Tongue (tissue), 1 donor: ENCODE measurements at regions not wholly inside any gene's neighbourhood (a gene's known extent, or its start where the extent isn't known, plus 50 kb on each side); places are given as distances from the start of the nearest gene placed in this dataset.

Experiments
- DNase-seq: peaks from one replicate; pipeline ENCODE4 v3.0.0-alpha.2; 2015

GRCh38 chr7:46428295-46428694 is 507.2 kb upstream of the IGFBP3 start:
- no peak for DNase-seq

DNA sequence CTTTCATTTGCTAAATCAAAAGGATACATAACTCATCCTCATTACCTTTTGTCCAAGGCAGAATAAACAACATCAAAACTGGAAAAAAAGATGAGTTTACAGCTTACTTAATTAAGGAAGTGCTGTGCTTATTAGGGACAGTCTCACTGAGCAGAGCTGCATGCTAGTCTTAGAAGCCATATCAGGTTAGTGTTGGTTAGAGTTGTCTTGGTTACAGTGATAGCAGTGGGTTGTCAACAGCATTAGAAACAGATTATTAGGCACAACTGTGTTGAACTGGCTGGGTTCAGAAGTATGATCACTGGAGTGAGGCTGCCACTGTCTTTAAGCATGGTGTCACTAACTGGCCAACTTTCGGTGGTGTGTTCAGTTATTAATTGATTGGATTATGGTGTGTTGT is 503.9 kb upstream of the IGFBP3 start:
- peak; percentile 44 for DNase-seq

DNA sequence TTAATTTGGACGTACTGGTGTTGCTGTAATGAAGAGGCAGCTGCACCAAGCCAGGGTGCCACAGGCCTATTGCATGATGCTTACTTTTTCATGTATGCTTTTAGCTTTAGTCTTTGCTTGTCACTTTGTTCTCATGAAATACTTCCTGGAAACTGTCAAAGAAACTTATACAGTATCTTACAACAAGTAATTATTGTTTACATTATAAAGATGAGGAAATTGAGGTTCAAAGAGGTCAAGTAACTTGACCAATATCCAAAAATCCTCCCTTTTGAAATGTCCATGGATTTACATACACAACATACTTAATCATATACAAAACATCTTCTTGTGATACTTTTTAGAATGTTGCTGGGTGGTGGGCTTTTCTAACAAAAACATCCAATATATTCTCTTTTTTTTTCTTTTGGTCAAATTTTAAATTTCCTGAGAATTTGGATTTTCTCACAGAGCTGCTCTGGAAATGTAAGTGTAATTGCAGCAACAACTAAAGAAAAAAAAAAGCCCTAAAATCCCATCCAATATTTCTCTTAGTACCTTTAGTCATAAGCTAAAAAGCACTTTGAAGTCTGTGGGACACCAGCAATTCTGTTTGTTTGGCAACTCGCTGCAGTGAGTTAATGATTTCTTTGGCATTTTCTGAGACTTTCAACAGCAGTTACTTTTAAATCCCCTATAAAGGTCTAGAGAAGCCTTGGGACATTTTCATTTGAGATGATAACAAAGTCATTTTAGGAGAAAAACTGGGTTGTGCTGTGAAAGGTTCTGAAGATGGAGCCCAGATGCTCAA is 500.6 kb upstream of the IGFBP3 start:
- no peak for DNase-seq

GRCh38 chr7:46414946-46415345 is 493.9 kb upstream of the IGFBP3 start:
- no peak for DNase-seq

DNA sequence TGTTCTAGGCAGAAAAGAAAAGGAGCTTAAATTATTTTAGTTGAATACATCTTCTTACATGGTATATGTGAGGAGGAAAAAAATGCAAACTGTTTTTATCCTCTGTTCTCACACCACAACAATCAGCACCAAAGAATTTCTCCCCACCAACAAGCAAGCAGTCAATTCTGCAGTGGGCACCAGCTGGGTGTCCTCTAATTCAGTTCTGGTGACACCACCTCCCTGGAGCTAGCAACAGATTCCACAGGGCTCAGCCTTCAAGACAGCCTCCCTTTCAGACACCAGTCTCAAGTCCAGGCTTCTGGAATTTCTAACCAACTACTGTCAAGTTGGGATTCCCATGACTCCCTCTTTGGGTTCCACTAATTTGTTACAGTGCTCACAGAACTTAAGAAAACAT is 490.2 kb upstream of the IGFBP3 start:
- no peak for DNase-seq

DNA sequence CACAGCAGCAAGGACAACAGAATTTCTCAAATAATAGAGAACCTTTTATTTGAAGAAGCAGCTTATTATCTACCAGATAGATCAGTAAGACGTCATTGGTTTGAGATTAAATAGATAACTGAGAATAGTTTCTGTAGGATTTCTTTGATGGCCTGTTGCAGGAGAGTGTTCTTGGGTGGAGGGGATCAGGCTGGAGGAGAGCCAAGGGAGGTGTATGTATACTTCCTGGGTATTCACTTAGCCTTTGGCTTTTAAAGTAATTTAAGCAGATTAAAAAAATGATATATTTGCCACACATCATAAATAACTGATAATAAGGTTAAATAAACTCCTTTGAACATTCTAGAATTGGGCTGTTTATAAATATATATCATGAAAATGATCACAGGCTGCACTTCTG is 486.1 kb upstream of the IGFBP3 start:
- DNase-seq, result no peak

DNA sequence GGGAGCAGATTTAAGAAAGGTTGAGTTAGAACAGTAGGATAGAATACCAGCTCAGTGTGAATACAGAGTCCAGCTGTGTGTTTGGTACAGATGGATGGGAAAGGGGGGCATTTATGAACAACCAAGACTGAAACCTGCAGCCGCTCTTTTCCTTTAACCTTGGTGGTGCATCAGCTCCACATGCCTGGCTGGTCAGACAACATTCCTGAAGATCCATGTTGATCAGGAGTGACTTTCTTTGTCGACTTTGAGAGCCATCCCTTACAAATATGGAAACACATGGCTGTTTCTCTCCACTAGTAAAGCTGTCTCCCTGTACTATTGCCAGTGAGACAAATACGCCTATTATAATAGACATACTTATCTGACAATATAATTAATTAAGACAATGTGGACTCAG is 476.5 kb upstream of the IGFBP3 start:
- no peak for DNase-seq

GRCh38 chr7:46396481-46396880 is 475.4 kb upstream of the IGFBP3 start:
- peak; percentile 87 for DNase-seq

DNA sequence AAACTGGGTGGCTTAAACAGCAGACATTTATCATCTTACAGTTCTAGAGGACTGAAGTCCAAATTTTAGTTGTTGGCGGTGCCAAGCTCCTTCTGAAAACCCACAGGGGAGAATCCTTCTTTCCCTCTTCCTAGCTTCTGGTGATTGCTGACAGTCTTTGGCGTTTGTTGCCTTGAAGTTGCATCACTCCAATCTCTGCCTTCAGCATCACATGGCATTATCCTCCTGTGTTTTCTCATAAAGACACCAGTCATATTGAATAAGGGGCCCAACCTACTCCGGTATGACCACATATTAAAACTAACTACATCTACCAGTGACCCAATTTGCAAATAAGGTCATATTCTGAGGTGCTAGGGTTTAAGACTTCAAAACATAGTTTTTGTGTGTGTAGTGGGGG is 472.1 kb upstream of the IGFBP3 start:
- DNase-seq, result no peak

DNA sequence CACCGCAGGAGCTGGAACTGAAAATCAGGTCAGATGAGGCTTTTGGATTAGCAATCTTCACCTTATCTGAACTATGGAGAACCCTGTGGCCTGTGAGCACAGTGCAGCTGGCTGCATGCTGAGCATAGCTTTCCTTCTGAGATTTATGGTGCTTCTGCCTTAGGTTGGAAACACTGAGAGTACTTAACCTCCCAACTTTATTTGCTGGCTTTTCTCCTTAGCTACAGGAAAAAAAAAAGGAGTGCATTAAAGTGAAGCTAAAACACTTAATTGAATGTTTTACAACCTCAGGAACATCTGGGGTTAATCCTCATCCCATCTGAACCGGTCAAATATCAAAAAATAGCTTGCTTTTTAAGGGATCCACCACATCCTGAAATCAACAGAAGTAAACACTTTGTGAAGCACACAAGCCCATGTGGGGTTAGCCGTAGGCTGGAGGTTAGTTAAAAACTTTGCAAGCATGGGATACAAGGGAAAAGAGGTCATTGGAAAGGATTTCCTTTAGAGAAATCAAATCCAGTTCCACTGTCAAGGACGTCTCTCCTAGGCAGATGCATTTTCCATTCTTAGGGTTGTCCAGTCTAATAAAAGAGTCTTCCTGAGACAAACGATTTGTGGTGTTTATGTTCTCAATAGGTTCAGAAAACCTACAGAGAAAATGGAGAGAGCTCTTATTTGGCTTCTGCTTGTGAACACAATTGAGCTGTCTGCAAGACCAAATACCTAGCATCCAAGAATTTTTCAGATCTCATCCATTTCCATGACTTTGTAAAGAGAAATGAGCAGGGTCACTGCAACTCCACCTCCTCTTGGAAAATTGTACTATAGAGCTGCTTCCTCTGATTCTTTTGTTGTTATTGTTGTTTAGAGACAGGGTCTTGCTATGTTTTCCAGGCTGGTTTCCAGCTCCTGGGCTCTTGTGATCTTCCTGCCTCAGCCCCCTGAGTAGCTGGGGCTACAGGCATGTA is 470.4 kb upstream of the IGFBP3 start:
- DNase-seq, result peak; percentile 57

- DNase-seq, result no peak
Measured at GRCh38 chr7:46390042-46390441, 469.0 kb upstream of the IGFBP3 start.

DNA sequence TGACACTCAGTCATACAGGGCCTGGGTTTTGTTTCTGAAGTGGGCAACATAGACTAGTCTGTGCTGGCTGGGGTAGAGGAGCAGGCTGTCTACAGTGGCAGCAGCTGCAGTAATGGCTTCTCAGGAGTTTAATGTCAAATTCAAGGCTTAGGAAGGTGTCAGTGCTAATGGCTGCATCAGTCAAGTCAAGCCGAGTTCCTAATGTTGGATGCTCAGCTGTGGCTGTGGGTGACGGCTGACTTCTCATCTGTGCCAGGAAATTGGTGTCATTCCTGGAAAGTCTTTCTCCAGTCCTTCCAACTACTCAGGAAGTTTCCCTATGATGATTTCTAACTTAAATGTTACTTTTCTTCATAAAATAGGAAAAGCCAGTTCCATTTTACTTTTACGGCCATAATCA is 468.1 kb upstream of the IGFBP3 start:
- peak; percentile 12 for DNase-seq

DNA sequence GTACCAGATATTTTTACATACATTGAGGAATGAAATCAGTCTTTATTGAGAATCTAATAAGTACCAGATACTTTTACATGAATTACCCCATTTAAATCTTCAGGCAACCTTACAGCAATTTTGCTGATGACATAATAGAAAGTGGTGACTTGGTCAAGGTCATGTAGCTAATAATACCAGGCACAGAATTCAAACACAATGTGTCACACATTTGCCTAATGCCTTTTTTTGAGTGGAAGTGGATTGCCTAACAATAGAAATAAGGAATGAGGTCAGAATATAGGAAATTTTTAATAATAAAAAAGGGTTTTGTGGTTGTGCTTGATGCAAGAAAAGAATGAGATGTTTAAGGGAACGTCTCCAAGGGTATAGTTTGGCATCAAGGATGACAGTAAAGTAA is 466.6 kb upstream of the IGFBP3 start:
- no peak for DNase-seq

GRCh38 chr7:46386428-46387399 is 465.6 kb upstream of the IGFBP3 start:
- no peak for DNase-seq

GRCh38 chr7:46385662-46386309 is 464.7 kb upstream of the IGFBP3 start:
- DNase-seq, result no peak

DNA sequence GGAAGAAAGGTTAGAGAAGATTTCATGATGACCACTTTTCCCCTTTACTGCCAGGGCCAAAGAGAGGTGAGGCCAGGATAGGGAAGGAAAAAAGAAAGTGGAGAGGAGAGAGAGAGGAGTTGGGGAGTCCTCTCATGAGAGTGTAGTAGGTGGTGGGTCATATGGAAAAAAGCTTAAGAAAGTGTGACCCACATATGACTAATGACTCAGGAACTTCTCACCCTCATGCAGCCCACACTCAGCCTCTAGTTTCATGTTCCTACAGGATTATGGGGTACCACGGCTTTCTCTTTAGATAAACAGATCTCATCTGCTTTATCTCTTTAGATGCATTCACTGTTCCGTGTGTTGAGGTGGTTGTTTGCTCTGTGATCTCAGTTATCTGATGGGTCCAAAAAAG is 462.5 kb upstream of the IGFBP3 start:
- DNase-seq, result no peak

GRCh38 chr7:46369933-46370654 is 449.0 kb upstream of the IGFBP3 start:
- DNase-seq, result peak; percentile 86

- DNase-seq, result no peak
Measured at GRCh38 chr7:46368871-46369270, 447.8 kb upstream of the IGFBP3 start.

- DNase-seq, result no peak
Measured at GRCh38 chr7:46366526-46366925, 445.5 kb upstream of the IGFBP3 start.

GRCh38 chr7:46363688-46364087 is 442.6 kb upstream of the IGFBP3 start:
- no peak for DNase-seq

DNA sequence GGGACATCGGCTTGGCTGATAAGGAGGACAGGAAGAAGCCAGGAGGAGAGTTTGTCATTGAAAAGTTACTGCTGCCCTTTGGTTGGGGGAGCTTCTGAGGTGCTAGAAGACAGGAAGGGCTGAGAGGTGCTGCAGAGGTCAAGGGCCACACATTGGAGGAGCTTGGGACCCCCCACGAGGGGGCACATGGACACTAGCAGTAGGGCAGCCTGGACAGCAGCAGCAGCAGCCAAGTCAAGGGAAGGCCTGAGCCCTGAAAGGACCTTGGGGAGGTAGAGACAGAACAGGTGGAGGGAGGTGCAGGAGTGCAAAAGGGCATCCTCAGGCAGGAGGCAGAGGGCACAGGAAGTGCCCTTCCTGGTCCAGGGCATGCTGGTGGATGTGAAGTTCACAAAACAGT is 439.7 kb upstream of the IGFBP3 start:
- no peak for DNase-seq
